Heart left ventricle (tissue), 13 donors: ENCODE measurements at regions not wholly inside any gene's neighbourhood (a gene's known extent, or its start where the extent isn't known, plus 50 kb on each side); places are given as distances from the start of the nearest gene placed in this dataset.

Source experiments
- CTCF ChIP-seq, 12 donors: fragments of 200-600 bp; sonication (generic) in 4 of 12; IDR thresholded peaks; one replicate each; pipeline versions ENCODE4 v1.5.0 to v1.8.0; 2018 to 2022; ENCODE audit warnings: antibody characterized with exemption in 12 of 12, mild to moderate bottlenecking in 5 of 12
- POLR2A ChIP-seq, 2 donors: fragments of 450-650 bp; IDR thresholded peaks; one replicate each; pipeline ENCODE4 v1.6.1; 2017; ENCODE audit warnings: antibody characterized with exemption in 2 of 2, mild to moderate bottlenecking in 2 of 2, moderate library complexity in 2 of 2
- donor health status: ischemic (EF 13 %, LVEDD 7.1; RV severe dilation, severe dysfunction).
- donor health status: DM: no; HTN: yes; CAD: no.
- donor health status: DM: no; HTN: no; CAD: no.
- donor health status: ischemic (EF 25% LVEDD 6.9; RV normal size, moderate dysfunction).
- donor health status: ischemic (EF 25% LVEDD 5.7; RV mildly dilated, moderate dysfunction).
- donor health status: ischemic (EF 35%, LVEDD 5.7; RV mildly dilated, moderate dysfunction).
- donor health status: nonischemic (EF 11% LVEDD 7.7; RV severe dilation, severe dysfunction).
- donor health status: DM: yes; HTN: yes; CAD: no.
- donor health status: PGD.
- donor health status: ischemic (EF 29% LVEDD 5.4; RV normal size, mild dysfunction).
- donor health status: nonischemic (EF 23%, LVEDD 6.1; RV moderate dilation, normal function).

GRCh38 chr14:104244221-104245011, 106.0 kb downstream of the KIF26A start:
- no peak for TF ChIP-seq POLR2A (IDR thresholded peaks at IDR 0.05)
- no peak for TF ChIP-seq CTCF (IDR thresholded peaks at IDR 0.05)
